ENCODE measurements at regions not wholly inside any gene's neighbourhood (a gene's known extent, or its start where the extent isn't known, plus 50 kb on each side); places are given as distances from the start of the nearest gene placed in this dataset.

GRCh38 chr14:63096186-63096585, 50.9 kb upstream of the KCNH5 start:
- TF ChIP-seq CTCF (IDR thresholded peaks at IDR 0.05) (no peak), TCF7L2 (IDR thresholded peaks at IDR 0.05; ENCODE audit: low read depth, low read length) (no peak), POLR2AphosphoS5 (IDR thresholded peaks at IDR 0.05; ENCODE audit: low read depth, low read length) (no peak)

All from Panc1 (cell line).